Left colon (tissue), 2 donors: ENCODE measurements at regions not wholly inside any gene's neighbourhood (a gene's known extent, or its start where the extent isn't known, plus 50 kb on each side); places are given as distances from the start of the nearest gene placed in this dataset.

Experiments used
- ATAC-seq: fragments of 200-7000 bp; cut with Tn5 transposase; one replicate; pipeline ENCODE4 v1.9.1; 2020; ENCODE audit warnings: mild to moderate bottlenecking, moderate library complexity
- DNase-seq, 2 donors: peaks; one replicate each; pipeline ENCODE4 v3.0.0-alpha.2; 2020
- intact Hi-C, 2 donors: fragments of 100-400 bp; cut with DNase I in 1 of 2; cut with micrococcal nuclease in 1 of 2; formaldehyde crosslinking; loops; one replicate each; pipeline versions ENCODE4 v1.11.2 to v1.14.0; 2022; cut with DNase I, micrococcal nuclease
- donor health status: DM: no; HTN: no; CAD: no.
- donor health status: DM: yes; HTN: yes; CAD: no.

GRCh38 chr2:144227427-144228105, 292.4 kb downstream of the ZEB2 start:
- DNase-seq (no peak), ATAC-seq (no peak)
- intact Hi-C loops, result no loop called here

GRCh38 chr2:144225076-144225475, 294.8 kb downstream of the ZEB2 start:
- no peak for DNase-seq
- intact Hi-C loops, result no loop called here
- no peak for ATAC-seq

- intact Hi-C loops, result no loop called here
- no peak for ATAC-seq
- no peak for DNase-seq
Observed at GRCh38 chr2:144224472-144224871, 295.4 kb downstream of the ZEB2 start.

GRCh38 chr2:144219979-144220378, 299.9 kb downstream of the ZEB2 start:
- ATAC-seq, result no peak
- DNase-seq, result no peak
- intact Hi-C loops, result no loop called here

GRCh38 chr2:144217853-144218633, 301.9 kb downstream of the ZEB2 start:
- intact Hi-C loops, result no loop called here
- ATAC-seq (peak; percentile 54), DNase-seq (no peak)

- no peak for ATAC-seq
- intact Hi-C loops, result no loop called here
- DNase-seq, result no peak
Observed at GRCh38 chr2:144215701-144216675, 303.9 kb downstream of the ZEB2 start.

- intact Hi-C loops, result no loop called here
- no peak for ATAC-seq
- DNase-seq, result no peak
Observed at GRCh38 chr2:144215207-144215606, 304.7 kb downstream of the ZEB2 start.

GRCh38 chr2:144213797-144214196, 306.1 kb downstream of the ZEB2 start:
- no peak for DNase-seq
- no peak for ATAC-seq
- intact Hi-C loops, result no loop called here

GRCh38 chr2:144211826-144212225, 308.1 kb downstream of the ZEB2 start:
- DNase-seq (no peak), ATAC-seq (no peak)
- intact Hi-C loops, result no loop called here

GRCh38 chr2:144211065-144211464, 308.9 kb downstream of the ZEB2 start:
- intact Hi-C loops, result no loop called here
- ATAC-seq, result no peak
- DNase-seq, result no peak

GRCh38 chr2:144210076-144210475, 309.8 kb downstream of the ZEB2 start:
- intact Hi-C loops, result no loop called here
- ATAC-seq, result no peak
- DNase-seq, result no peak

GRCh38 chr2:144208924-144209323, 311.0 kb downstream of the ZEB2 start:
- DNase-seq, result no peak
- ATAC-seq, result no peak
- intact Hi-C loops, result no loop called here

GRCh38 chr2:144206019-144206418, 313.9 kb downstream of the ZEB2 start:
- intact Hi-C loops, result no loop called here
- ATAC-seq (no peak), DNase-seq (no peak)

GRCh38 chr2:144201868-144202468, 318.0 kb downstream of the ZEB2 start:
- no peak for ATAC-seq
- intact Hi-C loops, result no loop called here
- no peak for DNase-seq

- ATAC-seq (no peak), DNase-seq (no peak)
- intact Hi-C loops, result no loop called here
Observed at GRCh38 chr2:144201126-144201525, 318.8 kb downstream of the ZEB2 start.

- DNase-seq (no peak), ATAC-seq (peak; percentile 78)
- intact Hi-C loops, result no loop called here
Observed at GRCh38 chr2:144198116-144198515, 321.8 kb downstream of the ZEB2 start.

- DNase-seq (no peak), ATAC-seq (no peak)
- intact Hi-C loops, result no loop called here
Observed at GRCh38 chr2:144194326-144195071, 325.4 kb downstream of the ZEB2 start.

GRCh38 chr2:144190908-144191605, 328.9 kb downstream of the ZEB2 start:
- ATAC-seq, result no peak
- intact Hi-C loops, result no loop called here
- DNase-seq, result no peak
